ENCODE measurements at regions not wholly inside any gene's neighbourhood (a gene's known extent, or its start where the extent isn't known, plus 50 kb on each side); places are given as distances from the start of the nearest gene placed in this dataset.
A peak's percentile ranks its signal among the peaks of the same experiment; 100 is the strongest.

DNA sequence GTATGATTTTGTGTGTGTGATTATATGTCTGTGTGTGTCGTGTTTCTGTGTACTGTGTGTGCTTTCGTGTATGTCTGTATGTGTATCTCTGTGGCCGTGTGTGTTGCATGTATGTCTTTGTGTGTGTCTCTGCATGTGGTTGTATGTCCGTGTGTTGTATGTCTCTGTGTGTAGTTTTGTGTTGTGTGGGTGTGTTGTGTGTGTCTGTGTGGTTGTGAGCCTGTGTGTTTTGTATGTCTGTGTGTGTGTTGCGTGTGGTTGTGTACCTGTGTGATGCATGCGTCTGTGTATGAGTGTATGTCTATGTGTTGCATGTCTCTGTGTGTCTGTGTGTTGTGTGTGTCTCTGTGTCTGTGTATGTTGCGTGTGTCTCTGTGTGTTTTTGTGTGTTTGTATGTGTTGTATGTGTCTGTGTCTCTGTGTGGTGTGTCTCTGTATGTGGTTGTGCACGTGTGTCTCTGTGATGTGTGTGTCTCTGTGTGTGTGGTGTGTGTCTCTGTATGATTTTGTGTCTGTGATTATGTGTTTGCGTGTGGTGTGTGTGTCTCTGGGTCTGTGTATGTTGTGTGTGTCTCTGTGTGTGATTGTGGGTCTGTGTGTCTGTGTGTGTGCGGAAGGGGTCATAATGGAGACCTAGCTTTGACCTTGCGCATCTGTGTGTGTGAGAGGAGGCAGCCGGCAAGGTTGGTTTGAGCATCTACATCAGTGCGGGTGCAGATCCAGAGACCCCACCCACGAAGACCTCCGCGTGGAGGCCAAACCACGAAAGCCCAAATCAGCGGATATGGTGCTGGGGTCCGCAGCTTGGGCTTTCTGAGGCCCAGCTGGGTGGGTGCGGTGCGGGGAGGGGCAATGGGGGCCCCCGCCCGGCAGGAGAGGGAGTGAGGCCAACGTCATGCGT is 212.6 kb upstream of the GSE1 start:
- H3K36me3 ChIP-seq (ENCODE audit: insufficient read depth, low read length), result no peaks in the 10 kb centered on the region
- H3K27ac ChIP-seq (ENCODE audit: low read depth, low read length), result no peak overlapping the region
- H3K4me1 ChIP-seq (ENCODE audit: insufficient read depth, low read length), result peaks cover 23% of the 10 kb centered on the region
- no peak overlapping the region for H3K4me3 ChIP-seq (ENCODE audit: low read depth in 1 of 2, low read length in 2 of 2)
- H3K9ac ChIP-seq (ENCODE audit: low read length), result no peak overlapping the region
- H3K9me3 ChIP-seq (ENCODE audit: low read length), result no peaks in the 10 kb centered on the region
- H3K27me3 ChIP-seq (ENCODE audit: control insufficient read depth in 1 of 2, insufficient read depth in 2 of 2, low read length in 2 of 2), result no peaks in the 10 kb centered on the region

DNA sequence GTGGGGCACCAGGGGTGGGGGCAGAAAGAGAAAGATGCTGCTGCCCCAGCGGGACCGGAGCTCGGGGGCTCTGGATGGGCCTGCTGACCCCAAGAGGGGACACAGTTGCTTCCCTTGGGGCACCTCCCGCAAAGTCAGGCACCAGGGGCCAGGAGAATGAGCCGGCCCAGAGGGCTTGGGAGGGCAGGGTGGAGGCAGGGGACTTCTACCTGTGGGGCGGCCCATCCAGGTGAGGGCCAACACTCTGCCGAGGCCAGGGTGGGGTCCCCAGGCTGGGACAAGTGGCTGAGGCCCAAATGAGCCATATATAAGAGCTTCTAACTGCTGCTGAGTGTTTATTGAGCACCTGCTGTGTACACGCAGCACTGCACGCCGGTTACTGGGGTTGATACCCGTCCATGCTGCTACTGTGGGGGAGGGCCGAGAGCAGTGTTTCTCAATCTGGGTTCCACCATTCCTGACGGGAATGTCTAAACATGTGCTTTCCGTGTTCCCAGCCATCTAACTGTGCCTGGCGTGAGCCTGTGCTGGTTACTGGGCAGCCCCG is 211.7 kb upstream of the GSE1 start:
- Histone ChIP-seq H3K27me3 (ENCODE audit: control insufficient read depth in 1 of 2, insufficient read depth in 2 of 2, low read length in 2 of 2) (no peaks in the 10 kb centered on the region), H3K9ac (ENCODE audit: low read length) (no peak overlapping the region), H3K9me3 (ENCODE audit: low read length) (no peaks in the 10 kb centered on the region)

DNA sequence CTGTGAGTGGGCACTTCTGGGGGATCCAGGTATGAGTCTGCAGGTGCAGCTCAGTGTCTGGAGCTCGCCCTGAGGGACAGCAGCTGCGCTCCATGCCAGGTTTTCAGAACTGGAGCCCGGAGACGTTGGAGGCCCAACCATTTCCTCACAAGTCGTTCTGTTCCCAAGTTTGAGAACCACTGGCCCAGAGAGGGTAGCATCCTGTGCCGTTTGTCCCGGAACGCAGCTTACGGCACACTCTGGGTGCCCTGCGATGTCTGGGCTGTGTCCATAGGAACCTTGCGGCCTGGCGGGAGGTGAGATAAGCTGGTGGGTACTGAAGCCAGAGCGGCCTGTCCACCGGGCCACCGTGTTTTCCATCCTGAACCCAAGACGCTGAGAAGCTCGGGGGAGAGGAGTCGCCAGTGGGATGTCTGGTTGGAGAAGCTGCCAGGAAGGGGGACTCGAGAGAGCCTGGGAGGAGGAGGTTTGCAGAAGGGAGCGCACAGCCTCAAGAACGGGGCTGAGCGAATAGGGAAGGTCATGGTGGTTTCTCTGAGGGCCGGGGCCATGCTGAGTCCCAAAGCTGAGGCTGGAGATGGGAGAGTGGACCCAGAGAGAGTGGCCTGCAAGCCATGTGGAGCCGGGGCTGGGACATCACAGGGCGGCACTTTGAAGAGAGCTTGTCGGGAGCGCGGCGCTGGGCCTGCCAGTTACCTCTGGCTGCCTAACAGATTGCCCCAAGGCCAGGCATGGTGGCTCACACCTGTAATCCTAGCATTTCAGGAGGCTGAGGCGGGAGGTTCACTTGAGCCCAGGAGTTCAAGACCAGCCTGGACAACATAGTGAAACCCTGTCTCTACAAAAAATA is 211.0 kb upstream of the GSE1 start:
- Histone ChIP-seq H3K4me1 (ENCODE audit: insufficient read depth, low read length) (peaks cover 8% of the 10 kb centered on the region), H3K4me3 (ENCODE audit: low read depth in 1 of 2, low read length in 2 of 2) (no peak overlapping the region), H3K27me3 (ENCODE audit: control insufficient read depth in 1 of 2, insufficient read depth in 2 of 2, low read length in 2 of 2) (no peaks in the 10 kb centered on the region), H3K27ac (ENCODE audit: low read depth, low read length) (no peak overlapping the region), H3K9me3 (ENCODE audit: low read length) (no peaks in the 10 kb centered on the region), H3K9ac (ENCODE audit: low read length) (no peak overlapping the region), H3K36me3 (ENCODE audit: insufficient read depth, low read length) (no peaks in the 10 kb centered on the region)

More for the DNA sequence above, 211.7 kb upstream of the GSE1 start:
- Histone ChIP-seq H3K27ac (ENCODE audit: low read depth, low read length) (no peak overlapping the region), H3K4me3 (ENCODE audit: low read depth in 1 of 2, low read length in 2 of 2) (no peak overlapping the region), H3K36me3 (ENCODE audit: insufficient read depth, low read length) (no peaks in the 10 kb centered on the region), H3K4me1 (ENCODE audit: insufficient read depth, low read length) (peaks cover 15% of the 10 kb centered on the region)

DNA sequence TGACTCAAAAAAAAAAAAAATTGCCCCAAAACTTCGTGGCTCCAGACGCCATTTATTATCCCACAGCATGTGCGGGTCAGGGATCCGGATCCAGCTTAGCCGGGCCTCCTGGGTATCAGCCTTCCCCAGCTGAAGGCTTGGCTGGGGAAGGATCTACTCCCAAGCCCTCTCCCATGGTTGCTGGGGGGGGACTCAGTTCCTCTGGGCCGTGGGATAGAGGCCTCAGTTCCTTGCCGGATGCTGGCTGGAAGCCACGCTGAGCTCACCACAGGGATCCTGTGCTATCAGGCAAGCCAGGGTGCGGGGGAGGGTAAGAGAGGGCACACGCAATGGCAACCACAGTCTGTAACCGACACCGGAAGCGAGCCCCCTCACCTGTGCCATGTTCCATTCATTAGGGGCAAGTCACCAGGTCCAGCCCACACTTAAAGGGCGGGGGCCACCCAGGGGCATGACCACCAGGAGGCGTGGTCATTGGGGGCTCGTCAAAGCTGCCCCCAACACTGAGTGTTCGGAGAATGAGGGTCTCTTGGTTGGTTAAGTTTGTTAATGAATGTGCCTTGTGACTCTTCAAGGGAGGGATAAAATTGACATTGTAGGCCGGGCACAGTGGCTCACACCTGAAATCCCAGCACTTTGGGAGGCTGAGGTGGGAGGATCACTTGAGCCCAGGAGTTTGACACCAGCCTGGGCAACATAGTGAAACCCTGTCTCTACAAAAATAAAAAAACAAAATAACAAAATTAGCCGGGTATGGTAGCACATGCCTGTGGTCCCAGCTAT is 210.0 kb upstream of the GSE1 start:
- H3K36me3 ChIP-seq (ENCODE audit: insufficient read depth, low read length), result no peaks in the 10 kb centered on the region
- peaks cover 8% of the 10 kb centered on the region for H3K4me1 ChIP-seq (ENCODE audit: insufficient read depth, low read length)
- no peaks in the 10 kb centered on the region for H3K27me3 ChIP-seq (ENCODE audit: control insufficient read depth in 1 of 2, insufficient read depth in 2 of 2, low read length in 2 of 2)
- no peaks in the 10 kb centered on the region for H3K9me3 ChIP-seq (ENCODE audit: low read length)
- H3K9ac ChIP-seq (ENCODE audit: low read length), result no peak overlapping the region
- H3K27ac ChIP-seq (ENCODE audit: low read depth, low read length), result no peak overlapping the region
- H3K4me3 ChIP-seq (ENCODE audit: low read depth in 1 of 2, low read length in 2 of 2), result no peak overlapping the region

DNA sequence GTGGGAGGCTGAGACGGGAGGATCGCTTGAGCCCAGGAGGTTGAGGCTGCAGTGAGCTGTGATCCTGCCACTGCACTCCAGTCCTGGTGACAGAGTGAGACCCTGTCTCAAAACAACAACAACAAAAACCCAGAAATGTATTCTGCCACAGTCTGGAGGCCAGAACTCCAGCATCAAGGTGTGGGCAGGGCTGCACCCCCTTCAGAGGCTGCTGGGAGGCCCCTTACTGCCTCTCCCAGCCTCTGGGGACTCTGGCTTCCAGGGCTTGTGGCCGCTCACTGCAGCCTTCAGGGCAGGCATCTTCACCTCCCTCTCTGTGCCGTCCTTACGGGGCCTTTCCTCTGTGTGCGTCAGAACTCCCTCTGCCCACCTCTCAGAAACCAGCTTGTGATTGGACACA is 209.4 kb upstream of the GSE1 start:
- no peak overlapping the region for H3K9ac ChIP-seq (ENCODE audit: low read length)
- no peak overlapping the region for H3K4me3 ChIP-seq (ENCODE audit: low read depth in 1 of 2, low read length in 2 of 2)
- H3K36me3 ChIP-seq (ENCODE audit: insufficient read depth, low read length), result no peaks in the 10 kb centered on the region
- no peaks in the 10 kb centered on the region for H3K27me3 ChIP-seq (ENCODE audit: control insufficient read depth in 1 of 2, insufficient read depth in 2 of 2, low read length in 2 of 2)
- H3K4me1 ChIP-seq (ENCODE audit: insufficient read depth, low read length), result peaks cover 8% of the 10 kb centered on the region
- H3K9me3 ChIP-seq (ENCODE audit: low read length), result no peaks in the 10 kb centered on the region
- H3K27ac ChIP-seq (ENCODE audit: low read depth, low read length), result no peak overlapping the region

DNA sequence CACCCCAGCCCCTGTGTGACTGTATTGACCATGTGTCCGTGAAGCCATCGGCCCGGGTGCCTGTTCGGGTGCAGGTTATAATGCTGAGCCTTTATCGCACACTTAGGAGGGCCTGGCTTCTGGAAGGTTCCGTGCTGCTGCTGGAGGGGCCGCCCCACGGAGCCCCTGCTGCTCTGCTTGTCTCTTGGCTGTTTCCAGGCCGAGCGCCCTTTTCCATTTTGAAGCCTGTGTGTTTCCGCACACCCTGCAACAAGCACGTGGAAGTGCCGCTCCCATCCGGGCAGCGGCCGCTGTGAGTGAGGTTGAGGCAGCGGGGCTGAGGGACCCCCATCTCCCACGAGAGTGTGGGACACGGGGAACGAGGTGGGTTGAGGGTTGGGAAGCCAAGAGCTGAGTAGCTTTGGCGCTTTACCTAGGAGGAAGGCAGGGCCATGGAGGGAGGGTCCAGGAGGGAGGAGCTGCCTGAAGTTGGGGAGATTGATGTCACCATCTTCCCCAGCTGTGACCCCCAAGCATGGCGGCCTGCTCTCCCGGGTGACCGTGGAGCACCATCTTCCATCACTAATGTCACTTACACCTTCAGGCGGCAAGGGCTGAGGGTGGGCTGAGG is 200.1 kb upstream of the GSE1 start:
- Histone ChIP-seq H3K9me3 (ENCODE audit: low read length) (no peaks in the 10 kb centered on the region), H3K4me3 (ENCODE audit: low read depth in 1 of 2, low read length in 2 of 2) (no peak overlapping the region), H3K27me3 (ENCODE audit: control insufficient read depth in 1 of 2, insufficient read depth in 2 of 2, low read length in 2 of 2) (no peaks in the 10 kb centered on the region), H3K4me1 (ENCODE audit: insufficient read depth, low read length) (peaks cover 12% of the 10 kb centered on the region), H3K27ac (ENCODE audit: low read depth, low read length) (no peak overlapping the region), H3K36me3 (ENCODE audit: insufficient read depth, low read length) (no peaks in the 10 kb centered on the region), H3K9ac (ENCODE audit: low read length) (no peak overlapping the region)

DNA sequence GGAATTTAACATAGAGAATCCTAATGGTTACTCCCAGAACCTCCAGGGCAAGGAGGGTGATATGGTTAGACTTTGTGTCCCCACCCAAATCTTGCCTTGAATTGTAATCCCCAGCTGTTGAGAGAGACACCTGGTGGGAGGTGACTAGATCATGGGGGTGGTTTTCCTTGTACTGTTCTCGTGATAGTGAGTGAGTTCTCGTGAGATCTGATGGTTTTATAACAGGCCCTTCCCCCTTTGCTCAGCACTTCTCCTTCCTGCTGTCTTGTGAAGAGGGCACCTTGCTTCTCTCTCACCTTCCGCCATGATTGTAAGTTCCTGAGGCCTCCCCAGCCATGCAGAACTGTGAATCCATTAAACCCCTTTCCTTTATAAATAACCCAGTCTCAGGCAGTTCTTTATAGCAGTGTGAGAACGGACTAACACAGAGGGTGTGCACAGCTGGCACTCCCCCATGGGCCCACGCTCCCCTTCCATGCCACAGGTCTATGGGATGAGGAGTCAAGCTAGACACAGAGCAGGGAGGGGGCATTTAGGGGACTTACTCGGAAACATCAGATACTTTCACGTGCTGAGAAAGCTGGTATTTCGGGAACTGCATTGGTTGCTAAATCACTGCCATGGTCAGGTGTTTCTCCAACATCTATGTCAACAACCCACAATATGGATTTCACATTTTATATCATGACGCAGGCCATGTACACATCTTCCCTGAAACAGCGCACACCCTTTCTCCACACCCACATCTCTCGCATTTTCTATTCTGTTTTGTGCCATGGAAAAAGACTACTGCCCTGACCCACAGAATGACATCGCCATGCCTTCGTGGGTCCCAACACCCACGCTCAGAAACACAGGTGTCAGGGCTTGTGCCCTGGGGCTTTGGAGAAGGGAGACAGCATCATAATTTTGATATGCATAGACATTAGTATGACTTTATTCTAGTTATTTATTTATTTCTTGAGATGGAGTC is 199.1 kb upstream of the GSE1 start:
- no peaks in the 10 kb centered on the region for H3K27me3 ChIP-seq (ENCODE audit: control insufficient read depth in 1 of 2, insufficient read depth in 2 of 2, low read length in 2 of 2)

DNA sequence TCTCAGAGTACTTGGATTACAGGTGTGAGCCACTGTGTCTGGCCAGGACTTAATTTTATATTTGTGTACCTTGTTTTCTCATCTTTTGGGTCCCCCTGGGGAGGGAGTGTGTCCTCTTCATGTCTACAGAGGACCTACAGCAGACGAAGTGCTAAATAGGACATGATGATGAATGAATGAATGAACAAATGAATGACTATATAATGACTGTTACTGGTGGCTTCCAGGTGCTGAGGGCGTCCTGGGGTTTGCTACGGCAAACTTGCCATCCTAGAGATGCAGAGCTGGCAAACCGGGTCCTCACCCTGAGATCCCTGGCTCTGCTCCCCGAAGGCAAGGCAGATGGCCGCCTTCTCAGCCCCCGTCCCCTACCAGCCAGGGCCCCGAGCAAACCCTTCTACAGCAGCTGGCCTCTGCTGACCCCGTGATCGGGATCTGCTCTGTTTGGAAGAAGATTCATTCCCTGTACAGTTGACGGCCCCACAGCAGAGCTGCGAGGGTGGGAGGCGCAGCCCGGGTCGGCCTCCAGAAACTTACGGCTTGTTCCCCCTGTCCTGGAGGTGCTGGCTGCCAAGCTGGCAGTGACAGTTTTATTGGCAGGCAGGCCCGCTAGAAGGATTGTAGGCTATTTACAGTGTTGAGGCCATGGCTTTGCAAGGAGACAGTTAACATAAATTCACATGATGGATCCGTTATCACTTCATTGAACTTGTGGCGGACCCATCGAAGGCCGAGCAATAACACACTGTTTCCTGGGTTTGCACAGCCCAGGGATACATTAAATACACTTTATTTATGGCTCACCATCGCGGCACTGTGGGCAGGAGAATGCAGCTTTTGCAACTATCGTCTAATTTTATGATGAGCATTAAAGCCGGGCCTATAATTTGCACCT is 197.7 kb upstream of the GSE1 start:
- H3K27ac ChIP-seq (ENCODE audit: low read depth, low read length), result peak overlapping the region; percentile 64
- H3K9ac ChIP-seq (ENCODE audit: low read length), result no peak overlapping the region
- no peaks in the 10 kb centered on the region for H3K27me3 ChIP-seq (ENCODE audit: control insufficient read depth in 1 of 2, insufficient read depth in 2 of 2, low read length in 2 of 2)
- no peaks in the 10 kb centered on the region for H3K9me3 ChIP-seq (ENCODE audit: low read length)
- H3K4me1 ChIP-seq (ENCODE audit: insufficient read depth, low read length), result peaks cover 12% of the 10 kb centered on the region
- peak overlapping the region in 1 of 2 donors; percentile 4 for H3K4me3 ChIP-seq (ENCODE audit: low read depth in 1 of 2, low read length in 2 of 2)
- H3K36me3 ChIP-seq (ENCODE audit: insufficient read depth, low read length), result no peaks in the 10 kb centered on the region

More for the DNA sequence above, 199.1 kb upstream of the GSE1 start:
- Histone ChIP-seq H3K27ac (ENCODE audit: low read depth, low read length) (no peak overlapping the region), H3K4me1 (ENCODE audit: insufficient read depth, low read length) (peaks cover 12% of the 10 kb centered on the region), H3K4me3 (ENCODE audit: low read depth in 1 of 2, low read length in 2 of 2) (no peak overlapping the region), H3K9me3 (ENCODE audit: low read length) (no peaks in the 10 kb centered on the region), H3K36me3 (ENCODE audit: insufficient read depth, low read length) (no peaks in the 10 kb centered on the region), H3K9ac (ENCODE audit: low read length) (no peak overlapping the region)

DNA sequence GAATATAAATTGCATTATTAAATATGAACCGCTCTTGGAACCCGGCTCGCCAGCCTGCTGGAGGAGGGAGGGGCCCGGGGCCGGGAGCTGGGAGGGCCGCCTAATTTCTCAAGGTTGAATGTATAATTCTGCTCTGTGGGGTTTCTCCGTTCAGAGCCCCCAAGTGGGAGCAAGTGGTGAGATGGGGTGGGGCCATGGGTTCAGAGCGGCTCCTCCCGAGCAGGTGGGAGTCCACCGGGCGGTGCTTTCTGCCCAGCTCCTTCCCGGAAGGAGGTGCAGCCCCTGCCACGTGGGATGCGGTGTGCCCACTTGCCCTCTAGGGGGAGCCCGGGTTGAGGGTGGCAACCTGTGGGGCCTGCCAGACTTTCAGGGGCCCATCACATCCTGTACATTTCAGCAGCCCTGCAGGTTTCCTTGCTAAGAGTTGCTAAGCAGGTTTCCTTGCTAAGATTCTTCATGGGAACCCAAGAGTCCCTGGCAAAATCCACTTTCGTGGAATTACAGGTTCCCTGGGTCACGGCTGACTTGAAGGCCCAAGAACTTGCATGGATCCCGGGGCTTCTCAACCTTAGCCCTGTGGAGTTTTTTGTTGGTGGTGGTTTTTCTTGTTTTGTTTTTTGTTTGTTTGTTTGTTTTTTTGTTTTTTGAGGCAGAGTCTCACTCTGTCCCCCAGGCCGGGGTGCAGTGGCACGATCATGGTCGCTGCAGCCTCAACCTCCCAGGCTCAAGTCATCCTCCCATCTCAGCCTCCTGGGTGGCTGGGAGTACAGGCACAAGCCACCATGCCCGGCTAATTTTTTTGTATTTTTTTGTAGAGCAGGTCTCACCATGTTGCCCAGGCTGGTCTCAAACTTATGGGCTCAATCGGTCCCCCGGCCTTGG is 196.7 kb upstream of the GSE1 start:
- Histone ChIP-seq H3K36me3 (ENCODE audit: insufficient read depth, low read length) (no peaks in the 10 kb centered on the region), H3K9ac (ENCODE audit: low read length) (no peak overlapping the region), H3K4me1 (ENCODE audit: insufficient read depth, low read length) (peaks cover 12% of the 10 kb centered on the region), H3K27me3 (ENCODE audit: control insufficient read depth in 1 of 2, insufficient read depth in 2 of 2, low read length in 2 of 2) (no peaks in the 10 kb centered on the region), H3K4me3 (ENCODE audit: low read depth in 1 of 2, low read length in 2 of 2) (peak overlapping the region in 1 of 2 donors; percentile 4), H3K27ac (ENCODE audit: low read depth, low read length) (peak overlapping the region; percentile 64), H3K9me3 (ENCODE audit: low read length) (no peaks in the 10 kb centered on the region)
